Ramos (cell line): ENCODE measurements at regions not wholly inside any gene's neighbourhood (a gene's known extent, or its start where the extent isn't known, plus 50 kb on each side); places are given as distances from the start of the nearest gene placed in this dataset.

Experiments used
- in situ Hi-C: fragments of 300-500 bp; cut with MboI; formaldehyde crosslinking; loops from one replicate; pipeline ENCODE4 v1.14.3; 2022; ENCODE audit warnings: low sequenced_read_pairs; ENCODE audit not compliant: unreplicated experiment

GRCh38 chr1:244992833-244993232, 128.5 kb upstream of the HNRNPU start:
- in situ Hi-C loops: no loop called here

DNA sequence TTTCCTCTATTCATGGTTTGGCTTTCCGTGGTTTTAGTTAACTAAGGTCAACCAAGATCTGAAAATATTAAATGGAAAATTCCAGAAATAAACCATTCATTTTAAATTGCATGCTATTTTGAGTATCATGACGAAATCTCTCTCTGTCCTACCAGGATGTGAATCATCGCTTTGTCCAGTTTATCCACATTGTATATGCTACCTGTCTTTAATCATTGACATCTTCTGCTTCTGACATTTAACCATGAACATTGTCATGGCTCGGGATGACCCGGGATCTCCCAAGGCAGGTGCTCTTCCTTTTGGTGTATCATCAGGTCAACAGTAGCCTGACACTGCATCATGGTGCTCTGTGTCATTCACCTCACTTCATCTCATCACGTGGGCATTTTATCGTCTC, 125.5 kb upstream of the HNRNPU start:
- in situ Hi-C loops: no loop called here

DNA sequence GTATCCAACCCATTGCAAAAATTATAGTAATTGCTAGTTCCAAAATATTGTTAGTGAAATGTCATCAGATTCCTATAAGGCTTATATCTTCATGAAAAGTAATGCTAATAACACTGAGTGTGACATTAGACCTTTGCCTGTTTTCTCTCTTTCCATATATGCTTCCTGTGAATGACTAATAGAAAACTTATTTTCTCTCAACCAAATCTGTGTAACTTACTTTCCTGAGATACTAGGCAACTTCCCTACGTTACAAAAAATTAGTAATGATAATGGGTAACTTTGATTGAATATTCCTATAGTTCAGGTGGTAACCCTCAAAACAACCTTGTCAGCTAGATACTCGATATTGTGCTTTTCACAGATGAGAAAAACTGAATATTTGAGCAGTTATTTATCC, 124.2 kb upstream of the HNRNPU start:
- in situ Hi-C loops: no loop called here

GRCh38 chr1:244980605-244981004, 116.3 kb upstream of the HNRNPU start:
- in situ Hi-C loops: no loop called here

- in situ Hi-C loops: no loop called here
These were observed 110.2 kb upstream of the HNRNPU start for GRCh38 chr1:244974550-244974949.

DNA sequence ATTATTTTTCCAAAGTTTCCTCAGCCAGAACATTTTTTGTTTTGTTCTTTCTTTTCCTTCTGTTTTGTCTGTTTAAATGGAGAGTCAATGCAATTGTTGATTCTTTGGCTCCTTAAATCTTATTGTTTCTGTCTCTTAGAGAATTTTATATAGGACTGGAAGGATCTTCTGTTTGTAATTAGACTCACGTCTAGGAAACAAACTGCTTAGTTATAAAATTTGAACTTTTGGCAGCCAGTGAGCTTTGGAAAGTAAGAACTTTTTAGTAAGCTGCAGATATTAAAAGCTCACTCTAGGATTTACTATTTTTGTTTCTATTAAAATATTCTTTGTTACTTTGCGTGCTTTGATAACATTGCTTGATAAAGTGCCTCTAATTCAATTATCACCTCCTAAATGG, 109.8 kb upstream of the HNRNPU start:
- in situ Hi-C loops: no loop called here

DNA sequence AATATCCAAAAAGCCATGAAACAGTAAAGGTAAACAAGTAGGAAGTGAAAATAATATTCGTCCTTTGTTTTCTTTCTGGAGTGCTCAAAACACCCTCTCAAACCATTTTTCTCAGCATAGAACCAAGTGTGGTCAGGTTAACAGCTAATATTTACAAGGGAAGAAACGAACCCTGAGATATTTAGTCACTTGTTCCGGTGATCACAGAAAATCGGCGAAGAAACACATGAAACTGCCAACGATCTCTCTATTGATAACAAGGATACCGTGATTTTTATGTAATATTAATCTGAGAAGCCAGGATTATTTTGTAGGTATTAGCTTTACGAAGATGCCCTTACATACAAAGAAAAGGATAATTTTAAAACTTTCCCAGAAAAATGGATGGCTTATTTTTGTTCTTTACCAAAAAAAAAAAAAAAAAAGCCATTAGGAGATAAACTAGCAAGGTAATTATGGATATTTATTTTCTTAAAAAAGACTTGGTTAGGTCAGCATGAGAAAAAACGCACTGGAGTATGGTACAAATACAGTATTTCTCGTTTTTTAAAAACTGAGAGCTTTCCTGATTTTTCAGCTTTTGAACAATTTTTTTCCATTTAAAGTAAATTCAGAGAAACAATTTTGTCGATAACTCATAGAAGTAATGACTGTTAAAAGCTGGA, 107.3 kb upstream of the HNRNPU start:
- in situ Hi-C loops: no loop called here

DNA sequence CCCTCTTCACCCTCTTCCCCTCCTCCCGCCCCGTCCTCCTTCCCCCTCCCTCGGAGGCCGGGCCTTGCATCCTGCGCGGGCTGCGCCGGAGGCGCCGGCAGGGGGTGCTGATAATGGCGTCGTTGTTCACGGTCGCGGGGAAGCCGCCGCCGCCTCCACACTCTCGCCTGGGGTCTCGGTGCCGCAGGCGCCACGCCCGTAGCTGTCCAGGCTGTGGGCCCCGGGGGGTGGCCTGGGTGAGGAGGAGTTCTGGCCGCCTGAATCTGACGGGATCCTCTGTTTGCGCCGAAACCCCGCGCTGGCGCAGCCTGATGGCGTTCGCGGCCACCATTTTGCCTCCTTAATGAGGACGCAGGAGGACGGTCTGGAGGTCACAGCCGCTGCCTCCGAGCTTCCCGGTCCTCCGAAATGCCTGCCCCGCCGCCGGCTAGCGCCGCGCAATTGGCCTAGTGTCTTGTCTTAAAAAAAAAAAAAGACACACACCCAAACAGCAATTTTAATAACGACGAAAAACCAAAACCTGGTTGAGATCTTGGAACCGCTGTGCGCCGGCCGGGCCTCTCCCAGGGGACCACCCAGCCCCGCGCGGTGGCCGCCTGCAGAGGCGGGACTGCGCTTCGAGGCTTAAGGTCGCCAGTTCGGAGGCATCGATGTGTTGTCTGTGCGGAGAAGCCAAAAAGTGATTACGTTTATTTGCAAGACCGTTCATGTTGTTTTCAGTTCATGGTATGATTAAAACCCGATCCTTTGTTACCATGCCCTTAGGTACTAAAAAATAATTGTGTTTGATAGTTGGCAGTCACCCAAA, 106.6 kb upstream of the HNRNPU start:
- in situ Hi-C loops: no loop called here

- in situ Hi-C loops: no loop called here
These were observed 105.9 kb upstream of the HNRNPU start for GRCh38 chr1:244970236-244970743.

GRCh38 chr1:244969355-244970235, 105.3 kb upstream of the HNRNPU start:
- in situ Hi-C loops: loop anchor here (10.0 kb wide), 1 partner anchor 105 kb away; the partner anchor contains the start of gene HNRNPU

- in situ Hi-C loops: loop anchor here (10.0 kb wide), 1 partner anchor 104 kb away; the partner anchor contains the start of gene HNRNPU
These were observed 104.5 kb upstream of the HNRNPU start for GRCh38 chr1:244968881-244969280.

GRCh38 chr1:244968471-244968871, 104.1 kb upstream of the HNRNPU start:
- in situ Hi-C loops: loop anchor here (10.0 kb wide), 1 partner anchor 104 kb away; the partner anchor contains the start of gene HNRNPU

GRCh38 chr1:244967159-244967558, 102.8 kb upstream of the HNRNPU start:
- in situ Hi-C loops: loop anchor here (10.0 kb wide), 1 partner anchor 102 kb away; the partner anchor contains the start of gene HNRNPU

GRCh38 chr1:244965185-244966030, 101.1 kb upstream of the HNRNPU start:
- in situ Hi-C loops: loop anchor here (10.0 kb wide), 1 partner anchor 101 kb away; the partner anchor contains the start of gene HNRNPU

- in situ Hi-C loops: loop anchor here (10.0 kb wide), 1 partner anchor 100 kb away; the partner anchor contains the start of gene HNRNPU
These were observed 100.0 kb upstream of the HNRNPU start for GRCh38 chr1:244964112-244964971.

DNA sequence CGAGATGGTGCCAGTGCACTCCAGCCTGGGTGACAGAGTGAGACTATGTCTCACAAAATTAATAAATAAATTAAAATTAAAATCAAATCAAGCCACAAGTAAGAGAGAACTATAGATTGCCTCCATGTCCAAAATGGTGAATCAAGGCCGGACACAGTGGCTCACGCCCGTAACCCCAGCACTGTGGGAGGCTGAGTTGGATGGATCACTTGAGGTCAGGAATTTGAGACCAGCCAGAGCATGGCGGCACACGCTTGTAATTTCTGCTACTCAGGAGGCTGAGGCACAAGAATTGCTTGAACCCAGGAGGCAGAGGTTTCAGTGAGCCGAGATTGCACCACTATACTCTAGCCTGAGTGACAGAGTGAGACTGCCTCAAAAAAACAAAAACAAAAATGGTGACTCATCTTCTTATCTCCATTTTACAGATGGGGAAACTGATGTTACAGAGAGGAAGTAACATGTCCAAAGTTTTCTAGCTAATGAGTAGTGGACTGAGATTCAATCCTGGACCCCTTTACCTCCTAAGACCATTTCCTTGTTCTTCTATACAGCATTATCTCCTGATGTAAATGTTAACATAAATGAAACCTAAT, 99.0 kb upstream of the HNRNPU start:
- in situ Hi-C loops: loop anchor here (10.0 kb wide), 1 partner anchor 99 kb away; the partner anchor contains the start of gene HNRNPU

- in situ Hi-C loops: loop anchor here (10.0 kb wide), 1 partner anchor 97 kb away; the partner anchor contains the start of gene HNRNPU
These were observed 97.8 kb upstream of the HNRNPU start for GRCh38 chr1:244962130-244962529.

DNA sequence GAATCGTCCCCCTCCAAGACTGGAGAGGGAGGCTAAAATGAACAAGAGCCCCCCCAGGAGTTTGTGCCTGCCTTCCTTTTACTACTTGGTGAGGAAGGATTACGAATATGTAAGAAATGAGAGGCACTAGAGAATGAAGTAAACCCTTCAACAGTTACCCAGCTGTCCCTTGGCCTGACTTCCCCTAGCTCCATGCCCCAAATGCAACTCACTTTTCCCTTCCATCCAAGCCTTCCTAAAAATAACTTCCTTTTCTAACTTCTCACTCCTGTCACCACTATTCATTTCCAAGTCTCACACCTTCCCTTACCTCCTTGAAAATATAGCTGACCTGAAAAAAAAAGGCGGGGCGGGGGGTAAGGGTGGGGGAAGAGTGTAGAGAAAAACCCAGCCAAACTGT, 96.6 kb upstream of the HNRNPU start:
- in situ Hi-C loops: loop anchor here (10.0 kb wide), 1 partner anchor 96 kb away; the partner anchor contains the start of gene HNRNPU
